IMR-90 (cell line): ENCODE measurements at regions not wholly inside any gene's neighbourhood (a gene's known extent, or its start where the extent isn't known, plus 50 kb on each side); places are given as distances from the start of the nearest gene placed in this dataset.

Source experiments
- ATAC-seq: fragments of 200-7000 bp; cut with Tn5 transposase; 2 replicates; pipeline ENCODE4 v1.9.1; 2020; ENCODE audit warnings: low read depth, mild to moderate bottlenecking, moderate library complexity
- BruUV-seq: library from RNA; stranded (reverse); fragments of 400-500 nt; replicated peaks from 2 replicates; lab custom pipeline; 2021; lab: Mats Ljungman, UMichigan
- CTCF ChIA-PET: fragments of 300-600 bp; formaldehyde crosslinking; extraction: SDS; loops from one replicate; lab custom pipeline; 2021; ENCODE audit warnings: antibody characterized with exemption; lab: Yijun Ruan, JAX
- POLR2A ChIA-PET: fragments of 300-600 bp; sonication (Branson Sonifier 250); formaldehyde crosslinking; loops from one replicate; lab custom pipeline; 2022; ENCODE audit warnings: antibody characterized with exemption; ENCODE audit not compliant: unreplicated experiment; lab: Charles Lee
- DNase-seq: peaks from one replicate; pipeline ENCODE4 v3.0.0; 2013
- H2AFZ ChIP-seq: replicated peaks from 2 replicates; pipeline ENCODE3; 2013; ENCODE audit warnings: low read length, mild to moderate bottlenecking; ENCODE audit not compliant: poor library complexity
- H2AK5ac ChIP-seq: 2 replicates; pipeline ENCODE4 v1.6.1; 2013; ENCODE audit warnings: low read depth, low read length, inconsistent platforms
- H2AK9ac ChIP-seq: replicated peaks from 2 replicates; pipeline ENCODE3; 2013; ENCODE audit warnings: mild to moderate bottlenecking, low read depth, low read length, moderate library complexity; ENCODE audit not compliant: poor library complexity
- H2BK120ac ChIP-seq: 2 replicates; pipeline ENCODE4 v1.6.1; 2013; ENCODE audit warnings: low read depth, low read length, inconsistent platforms
- H2BK15ac ChIP-seq: 3 replicates; pipeline ENCODE4 v1.6.1; 2013; ENCODE audit warnings: low read depth, low read length, inconsistent platforms
- H2BK20ac ChIP-seq: 2 replicates; pipeline ENCODE4 v1.6.1; 2013; ENCODE audit warnings: low read depth, mild to moderate bottlenecking, inconsistent platforms, low read length, moderate library complexity
- H2BK5ac ChIP-seq: 2 replicates; pipeline ENCODE4 v1.6.1; 2013; ENCODE audit warnings: mild to moderate bottlenecking, low read depth, low read length, inconsistent platforms; ENCODE audit not compliant: poor library complexity, severe bottlenecking
- H3K14ac ChIP-seq: replicated peaks from 2 replicates; pipeline ENCODE4 v1.6.1; 2013; ENCODE audit warnings: low read depth, low read length, inconsistent platforms
- H3K18ac ChIP-seq: 2 replicates; pipeline ENCODE4 v1.6.1; 2013; ENCODE audit warnings: low read depth, low read length, control low read depth
- H3K23ac ChIP-seq: 2 replicates; pipeline ENCODE4 v1.6.1; 2013; ENCODE audit warnings: low read depth, low read length, inconsistent platforms
- H3K27ac ChIP-seq: 2 replicates; pipeline ENCODE4 v1.5.1; 2013; ENCODE audit warnings: mild to moderate bottlenecking, control low read depth, low read length; ENCODE audit not compliant: insufficient read depth
- H3K27me3 ChIP-seq: 2 replicates; pipeline ENCODE4 v1.6.1; 2013; ENCODE audit warnings: low read length; ENCODE audit not compliant: control insufficient read depth, insufficient read depth
- H3K36me3 ChIP-seq: 2 replicates; pipeline ENCODE4 v1.6.1; 2013; ENCODE audit warnings: low read length, mixed read lengths; ENCODE audit not compliant: control insufficient read depth, insufficient read depth
- H3K4ac ChIP-seq: 2 replicates; pipeline ENCODE4 v1.6.1; 2013; ENCODE audit warnings: low read depth, low read length, inconsistent platforms
- H3K4me1 ChIP-seq: 2 replicates; pipeline ENCODE4 v1.6.1; 2013; ENCODE audit warnings: low read length, mixed read lengths; ENCODE audit not compliant: control insufficient read depth, insufficient read depth
- H3K4me2 ChIP-seq: 2 replicates; pipeline ENCODE4 v1.6.1; 2013; ENCODE audit warnings: low read depth, mild to moderate bottlenecking, control low read depth, low read length, moderate library complexity
- H3K4me3 ChIP-seq: 2 replicates; pipeline ENCODE4 v1.5.1; 2013; ENCODE audit warnings: low read depth, mild to moderate bottlenecking, control low read depth, low read length, moderate library complexity; ENCODE audit not compliant: insufficient read depth
- H3K56ac ChIP-seq: 2 replicates; pipeline ENCODE4 v1.6.1; 2013; ENCODE audit warnings: low read length, inconsistent platforms; ENCODE audit not compliant: insufficient read depth; ENCODE audit errors: extremely low read depth
- H3K79me1 ChIP-seq, 2 experiments: 2 replicates each; pipeline ENCODE4 v1.6.1; 2013; ENCODE audit warnings: low read length in 2 of 2, inconsistent platforms in 1 of 2, low read depth in 1 of 2
- H3K9ac ChIP-seq: 2 replicates; pipeline ENCODE4 v1.6.1; 2013; ENCODE audit warnings: low read depth, low read length, control low read depth
- H3K9me1 ChIP-seq: 2 replicates; pipeline ENCODE4 v1.6.1; 2013; ENCODE audit warnings: low read length, inconsistent platforms; ENCODE audit not compliant: insufficient read depth
- H3K9me3 ChIP-seq: 2 replicates; pipeline ENCODE4 v1.6.1; 2013; ENCODE audit warnings: low read length; ENCODE audit not compliant: control insufficient read depth, insufficient read depth
- H4K20me1 ChIP-seq: 2 replicates; pipeline ENCODE4 v1.6.1; 2013; ENCODE audit warnings: low read length, inconsistent platforms; ENCODE audit not compliant: insufficient read depth
- H4K5ac ChIP-seq: 2 replicates; pipeline ENCODE4 v1.6.1; 2013; ENCODE audit warnings: mild to moderate bottlenecking, low read depth, low read length, control low read depth
- H4K8ac ChIP-seq, 2 experiments: 2 replicates each; pipeline ENCODE4 v1.6.1; 2013; ENCODE audit warnings: low read depth in 2 of 2, low read length in 2 of 2, control low read depth in 1 of 2, inconsistent platforms in 1 of 2
- H4K91ac ChIP-seq: 2 replicates; pipeline ENCODE4 v1.6.1; 2013; ENCODE audit warnings: low read depth, low read length, inconsistent platforms; ENCODE audit not compliant: insufficient read depth
- CEBPB ChIP-seq: IDR thresholded peaks from 2 replicates; pipeline ENCODE4 v1.6.1; 2012; ENCODE audit warnings: low read depth, low read length, improper control_type of control experiment
- ELK1 ChIP-seq: fragments of 150-350 bp; IDR thresholded peaks from 2 replicates; pipeline ENCODE4 v1.6.1; 2016; ENCODE audit warnings: low read depth, mild to moderate bottlenecking, low read length, moderate library complexity, borderline replicate concordance
- MAZ ChIP-seq: IDR thresholded peaks from 2 replicates; pipeline ENCODE4 v1.6.1; 2012; ENCODE audit warnings: low read depth, mild to moderate bottlenecking, low read length, improper control_type of control experiment, moderate library complexity, borderline replicate concordance
- dilution Hi-C: fragments of 300-500 bp; cut with HindIII; formaldehyde crosslinking; loops from one replicate; pipeline ENCODE4 v1.14.3; 2018; ENCODE audit warnings: low sequenced_read_pairs; ENCODE audit not compliant: unreplicated experiment
- in situ Hi-C: fragments of 300-500 bp; cut with MboI; formaldehyde crosslinking; loops from 3 replicates; pipeline ENCODE4 v1.14.3; 2019; ENCODE audit warnings: low sequenced_read_pairs, inconsistent platforms, mixed read lengths
- intact Hi-C: fragments of 100-400 bp; cut with micrococcal nuclease; formaldehyde crosslinking; loops from 2 replicates; pipeline ENCODE4 v1.10.0; 2022

- H2BK120ac ChIP-seq = no peak overlapping the region
- no peak overlapping the region for H3K14ac ChIP-seq
- H3K18ac ChIP-seq = no peak overlapping the region
- ChIA-PET POLR2A (no interaction called here), CTCF (interaction anchor here (0.8 to 1.0 kb wide), 2 partner anchors 21 to 119 kb away, joined by 3 to 4 read pairs; no protein-coding TSS in a partner anchor)
- H3K4me2 ChIP-seq = no peak overlapping the region
- peaks cover 10% of the 10 kb centered on the region for H3K9me1 ChIP-seq
- ATAC-seq (no peak), DNase-seq (no peak)
- H3K36me3 ChIP-seq = no peaks in the 10 kb centered on the region
- no peak overlapping the region for H2BK15ac ChIP-seq
- no peak for TF ChIP-seq ELK1
- no peak for TF ChIP-seq MAZ
- no peak for TF ChIP-seq CEBPB
- H3K4me1 ChIP-seq = peaks cover 23% of the 10 kb centered on the region
- no peak overlapping the region for H2BK20ac ChIP-seq
- peaks cover 14% of the 10 kb centered on the region for H4K20me1 ChIP-seq
- H2AK9ac ChIP-seq = no peak overlapping the region
- H4K91ac ChIP-seq = no peak overlapping the region
- H3K4ac ChIP-seq = no peak overlapping the region
- peaks cover 15 to 62% of the 10 kb centered on the region in 2 experiments; a peak in 3 of 4 replicates for H3K79me1 ChIP-seq
- no peak overlapping the region for H2AFZ ChIP-seq
- intact Hi-C loops = no loop called here
- no TSS peak for BruUV-seq
- no peak overlapping the region for H3K27ac ChIP-seq
- dilution Hi-C loops = no loop called here
- in situ Hi-C loops = no loop called here
- H3K4me3 ChIP-seq = no peak overlapping the region
- no peak overlapping the region for H3K9ac ChIP-seq
- H3K23ac ChIP-seq = no peak overlapping the region; the same call in 1 of the 2 replicates
- no peak overlapping the region for H4K8ac ChIP-seq
- peak overlapping the region; percentile 97 for H2BK5ac ChIP-seq
- no peaks in the 10 kb centered on the region for H3K27me3 ChIP-seq
- H3K9me3 ChIP-seq = no peaks in the 10 kb centered on the region
- no peak overlapping the region for H4K5ac ChIP-seq
- H3K56ac ChIP-seq = no peak overlapping the region
- H2AK5ac ChIP-seq = no peak overlapping the region
Observed at GRCh38 chr6:56750686-56751085, 108.0 kb upstream of the DST start.
